ENCODE measurements at regions not wholly inside any gene's neighbourhood (a gene's known extent, or its start where the extent isn't known, plus 50 kb on each side); places are given as distances from the start of the nearest gene placed in this dataset.

- H3K18ac ChIP-seq (ENCODE audit: extremely low read depth, low read length): no peak overlapping the region
- H3K23ac ChIP-seq (ENCODE audit: insufficient read length): no peak overlapping the region
- WGBS, 2 experiments (ENCODE audit: extremely low coverage in 1 of 2, insufficient coverage in 1 of 2, insufficient read length in 1 of 2, insufficient replicate concordance in 2 of 2, low coverage in 1 of 2, low lambda C conversion rate in 2 of 2, missing lambda C conversion rate in 1 of 2): 89% methylated on average over 2 of the region's 2 CpGs; no CpG with 5 or more reads in 1 of the 2 experiments
- H4K20me1 ChIP-seq (replicated peaks in 1 of 2; ENCODE audit: control insufficient read depth in 1 of 2, insufficient read depth in 2 of 2, low read length in 2 of 2): no peaks in the 10 kb centered on the region
- H3K4me3 ChIP-seq (ENCODE audit: extremely low read depth in 1 of 4, insufficient read depth in 2 of 4, low read depth in 3 of 4, low read length in 4 of 4): no peak overlapping the region
- ChIA-PET CTCF (ENCODE audit: partially characterized antibody) (interaction anchor here (1.0 kb wide), 2 partner anchors 9 to 201 kb away, joined by 3 read pairs; no protein-coding TSS in a partner anchor), POLR2A (ENCODE audit: partially characterized antibody) (interaction anchor here (0.6 kb wide), 1 partner anchor 28 kb away, joined by 3 read pairs; no protein-coding TSS in a partner anchor)
- no peak overlapping the region for H3K56ac ChIP-seq (replicated peaks; ENCODE audit: insufficient read length, low read depth, low read length)
- no peaks in the 10 kb centered on the region for H3K79me2 ChIP-seq (ENCODE audit: control insufficient read depth in 1 of 2, insufficient read depth in 2 of 2, low read length in 2 of 2)
- no peaks in the 10 kb centered on the region for H3K23me2 ChIP-seq (ENCODE audit: low read depth, low read length)
- H4K5ac ChIP-seq (ENCODE audit: insufficient read length, low read depth, low read length): no peak overlapping the region
- no peak overlapping the region for H2BK20ac ChIP-seq (ENCODE audit: low read length)
- H3K4ac ChIP-seq (replicated peaks; ENCODE audit: insufficient read length, low read depth, low read length): no peak overlapping the region
- H3K79me1 ChIP-seq (ENCODE audit: low read depth, low read length): no peaks in the 10 kb centered on the region
- no peak overlapping the region for H2BK12ac ChIP-seq (ENCODE audit: low read depth, low read length)
- peaks cover 0 to 3% (median 2%) of the 10 kb centered on the region in 4 experiments; a peak in 2 of 7 replicates for H3K4me1 ChIP-seq (replicated peaks in 1 of 4; ENCODE audit: control insufficient read depth in 3 of 4, insufficient read depth in 4 of 4, low read length in 3 of 4)
- no peak overlapping the region for H2BK120ac ChIP-seq (replicated peaks; ENCODE audit: low read depth, low read length)
- H2AK5ac ChIP-seq (ENCODE audit: low read depth, low read length): no peak overlapping the region
- H3K4me2 ChIP-seq (ENCODE audit: insufficient read depth in 1 of 2, low read depth in 2 of 2, low read length in 2 of 2): no peak overlapping the region
- H2AFZ ChIP-seq (ENCODE audit: low read length): no peak overlapping the region
- H4K91ac ChIP-seq (replicated peaks; ENCODE audit: insufficient read length, low read length): no peak overlapping the region
- H3K27ac ChIP-seq (ENCODE audit: low read depth, low read length): no peak overlapping the region
- H3K36me3 ChIP-seq (ENCODE audit: control insufficient read depth in 2 of 4, insufficient read depth in 4 of 4, low read length in 3 of 4): no peaks in the 10 kb centered on the region
- H3K14ac ChIP-seq (ENCODE audit: insufficient read length): no peak overlapping the region
- H3K9me3 ChIP-seq (ENCODE audit: insufficient read depth in 2 of 2, low read depth in 1 of 2, low read length in 1 of 2): no peaks in the 10 kb centered on the region; a peak in 1 of 4 replicates
- no peak overlapping the region for H2BK5ac ChIP-seq (ENCODE audit: low read depth, low read length)
- DNase-seq (ENCODE audit: low read depth in 1 of 2, low spot score in 2 of 2) (no peak), FAIRE-seq (no peak)
- no peak overlapping the region for H3K9ac ChIP-seq (replicated peaks in 1 of 4; ENCODE audit: extremely low read depth in 1 of 4, low read depth in 3 of 4, low read length in 3 of 4)
- H2BK15ac ChIP-seq (ENCODE audit: low read length): no peak overlapping the region
- H3K27me3 ChIP-seq (replicated peaks in 1 of 4; ENCODE audit: control insufficient read depth in 3 of 4, extremely low read depth in 1 of 4, insufficient read depth in 3 of 4, low read length in 3 of 4): no peaks in the 10 kb centered on the region; a peak in 1 of 7 replicates
- no peak overlapping the region for H4K8ac ChIP-seq (ENCODE audit: extremely low read depth, insufficient read depth, low read length)
- TF ChIP-seq SIX5 (IDR thresholded peaks at IDR 0.05; ENCODE audit: low read depth, low read length) (no peak), RXRA (IDR thresholded peaks at IDR 0.05; ENCODE audit: insufficient read depth, low read depth, low read length) (no peak), POU5F1 (IDR thresholded peaks at IDR 0.05; ENCODE audit: low read depth, low read length) (no peak), MAX (IDR thresholded peaks at IDR 0.05) (no peak), POLR2A (IDR thresholded peaks at IDR 0.05; ENCODE audit: control extremely low read depth in 1 of 2, low read depth in 2 of 2, low read length in 2 of 2) (no peak), SIN3A (conservative IDR thresholded peaks at IDR 0.05 in 1 of 2, IDR thresholded peaks at IDR 0.05 in 1 of 2; ENCODE audit: low read depth in 1 of 2, low read length in 2 of 2) (no peak), CBX8 (IDR thresholded peaks at IDR 0.05; ENCODE audit: borderline replicate concordance, low read depth, low read length) (no peak), ATF2 (IDR thresholded peaks at IDR 0.05; ENCODE audit: low read length) (no peak), JUND (IDR thresholded peaks at IDR 0.05; ENCODE audit: low read length) (no peak), BRCA1 (IDR thresholded peaks at IDR 0.05; ENCODE audit: low read depth, low read length) (no peak), TCF12 (IDR thresholded peaks at IDR 0.05; ENCODE audit: low read depth, low read length) (no peak), EGR1 (IDR thresholded peaks at IDR 0.05; ENCODE audit: borderline replicate concordance, low read depth, low read length) (no peak), EP300 (IDR thresholded peaks at IDR 0.05; ENCODE audit: borderline replicate concordance in 1 of 2, low read depth in 2 of 2, low read length in 2 of 2) (no peak)
These were observed 55.9 kb upstream of the MYO10 start for GRCh38 chr5:16992006-16992405.

Measured in H1 (cell line).